ENCODE measurements at regions not wholly inside any gene's neighbourhood (a gene's known extent, or its start where the extent isn't known, plus 50 kb on each side); places are given as distances from the start of the nearest gene placed in this dataset.

DNA sequence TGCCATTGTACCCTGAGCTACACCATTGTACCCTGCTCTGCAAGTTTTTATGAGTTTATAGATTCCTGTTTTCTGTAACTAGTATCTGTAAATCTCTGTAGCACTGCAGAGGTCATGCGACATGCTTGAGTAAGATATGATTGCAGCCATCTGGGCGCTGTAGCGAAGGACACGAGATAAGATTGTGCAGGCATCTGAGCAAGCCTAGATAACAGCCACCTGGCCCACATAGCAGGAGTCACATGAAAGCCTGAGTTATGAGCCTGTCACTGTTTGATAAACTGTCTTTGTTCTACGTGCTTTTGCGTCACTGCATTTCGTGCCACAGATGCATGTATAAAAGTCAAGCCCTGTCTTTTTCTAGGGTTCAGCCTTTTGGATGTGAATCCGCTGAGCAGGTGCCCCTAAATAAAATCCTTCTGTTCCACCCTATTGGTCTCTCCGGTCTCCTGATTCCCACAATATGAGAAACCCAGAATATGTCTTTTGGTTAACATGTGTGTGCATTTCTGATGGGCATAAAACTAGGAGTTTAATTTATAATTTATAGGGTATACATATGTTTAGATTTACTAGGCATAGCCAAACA lies 327.6 kb upstream of the MAOA start:
- Histone ChIP-seq H3K36me3 (ENCODE audit: control insufficient read depth in 2 of 2, insufficient read depth in 1 of 2, low read length in 2 of 2) (no peaks in the 10 kb centered on the region), H3K9me3 (ENCODE audit: control insufficient read depth, insufficient read depth, low read depth, low read length) (no peaks in the 10 kb centered on the region; the same call in 1 of the 2 replicates), H3K4me1 (ENCODE audit: control insufficient read depth, insufficient read depth, low read length) (no peaks in the 10 kb centered on the region), H3K4me3 (ENCODE audit: low read depth, low read length) (no peak overlapping the region), H3K27ac (ENCODE audit: extremely low read depth, low read depth, low read length) (no peak overlapping the region)
- CTCF ChIA-PET, result no interaction called here
- TF ChIP-seq ZNF558 (tag by site-specific recombination; IDR thresholded peaks at IDR 0.05) (no peak), SETDB1 (IDR thresholded peaks at IDR 0.05; ENCODE audit: insufficient read length, low read length) (peak; percentile 94), TRIM28 (IDR thresholded peaks at IDR 0.05; ENCODE audit: borderline replicate concordance, low read length) (peak; percentile 53; the same call in 1 of the 2 replicates)
- POLR2A ChIA-PET, result no interaction called here

DNA sequence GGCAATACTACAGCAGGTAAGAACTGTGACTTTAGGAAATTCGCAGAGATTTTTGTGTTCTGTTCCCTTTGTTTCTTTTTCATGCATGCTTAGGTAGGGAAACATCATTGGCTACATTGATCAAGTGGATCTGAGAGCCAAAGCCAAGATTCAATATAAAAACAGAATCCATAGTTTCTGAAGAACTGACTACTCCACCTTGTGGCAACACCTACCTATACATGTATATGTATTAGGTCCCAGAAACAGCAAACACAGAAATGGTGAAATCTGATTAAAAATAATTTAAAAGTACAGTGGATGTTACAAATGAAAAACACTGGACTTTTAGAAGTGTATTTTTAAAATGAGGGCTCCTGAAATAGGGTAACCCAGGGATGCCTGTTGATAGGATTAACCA lies 322.6 kb upstream of the MAOA start:
- CTCF ChIA-PET, result interaction anchor here (0.5 to 1.1 kb wide), 2 partner anchors 11 to 16 kb away, joined by 4 to 5 read pairs; no protein-coding TSS in a partner anchor
- Histone ChIP-seq H3K4me1 (ENCODE audit: control insufficient read depth, insufficient read depth, low read length) (no peaks in the 10 kb centered on the region), H3K36me3 (ENCODE audit: control insufficient read depth in 2 of 2, insufficient read depth in 1 of 2, low read length in 2 of 2) (no peaks in the 10 kb centered on the region), H3K9me3 (ENCODE audit: control insufficient read depth, insufficient read depth, low read depth, low read length) (no peaks in the 10 kb centered on the region; the same call in 1 of the 2 replicates), H3K27ac (ENCODE audit: extremely low read depth, low read depth, low read length) (no peak overlapping the region), H3K4me3 (ENCODE audit: low read depth, low read length) (no peak overlapping the region)
- TF ChIP-seq ZNF223 (tag by site-specific recombination; IDR thresholded peaks at IDR 0.05) (no peak), ZNF140 (tag by site-specific recombination; IDR thresholded peaks at IDR 0.05) (no peak), ZNF350 (tag by site-specific recombination; IDR thresholded peaks at IDR 0.05) (no peak), ZBTB17 (tag by site-specific recombination; IDR thresholded peaks at IDR 0.05) (no peak), ZNF626 (tag by site-specific recombination; IDR thresholded peaks at IDR 0.05) (no peak), ZBTB6 (tag by site-specific recombination; IDR thresholded peaks at IDR 0.05) (no peak), ZNF292 (tag by site-specific recombination; IDR thresholded peaks at IDR 0.05; ENCODE audit: borderline replicate concordance, low read depth) (no peak)
- TF ChIP-seq, protein P1, sequence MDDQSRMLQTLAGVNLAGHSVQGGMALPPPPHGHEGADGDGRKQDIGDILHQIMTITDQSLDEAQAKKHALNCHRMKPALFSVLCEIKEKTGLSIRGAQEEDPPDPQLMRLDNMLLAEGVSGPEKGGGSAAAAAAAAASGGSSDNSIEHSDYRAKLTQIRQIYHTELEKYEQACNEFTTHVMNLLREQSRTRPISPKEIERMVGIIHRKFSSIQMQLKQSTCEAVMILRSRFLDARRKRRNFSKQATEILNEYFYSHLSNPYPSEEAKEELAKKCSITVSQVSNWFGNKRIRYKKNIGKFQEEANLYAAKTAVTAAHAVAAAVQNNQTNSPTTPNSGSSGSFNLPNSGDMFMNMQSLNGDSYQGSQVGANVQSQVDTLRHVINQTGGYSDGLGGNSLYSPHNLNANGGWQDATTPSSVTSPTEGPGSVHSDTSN (CRISPR knock-in tag; IDR thresholded peaks at IDR 0.05), result no peak
- POLR2A ChIA-PET, result no interaction called here

DNA sequence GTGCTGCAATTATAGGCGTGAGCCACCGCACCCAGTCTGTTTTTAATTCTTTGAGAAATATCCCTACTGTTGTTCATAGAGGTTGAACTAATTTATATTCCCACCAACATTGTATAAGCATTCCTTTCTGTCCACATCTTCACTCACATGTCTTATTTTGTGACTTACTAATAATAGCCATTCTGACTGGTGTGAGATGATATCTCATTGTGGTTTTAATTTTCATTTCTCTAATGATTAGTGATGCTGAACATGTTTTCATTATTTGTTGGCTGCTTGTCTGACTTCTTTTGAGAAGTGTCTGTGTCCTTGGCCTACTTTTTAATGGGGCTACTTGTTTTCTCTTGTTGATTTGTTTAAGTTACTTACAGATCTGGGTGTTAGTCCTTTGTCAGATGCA lies 310.9 kb upstream of the MAOA start:
- Histone ChIP-seq H3K27ac (ENCODE audit: extremely low read depth, low read depth, low read length) (no peak overlapping the region), H3K4me1 (ENCODE audit: control insufficient read depth, insufficient read depth, low read length) (no peaks in the 10 kb centered on the region), H3K4me3 (ENCODE audit: low read depth, low read length) (no peak overlapping the region), H3K9me3 (ENCODE audit: control insufficient read depth, insufficient read depth, low read depth, low read length) (no peaks in the 10 kb centered on the region; the same call in 1 of the 2 replicates), H3K36me3 (ENCODE audit: control insufficient read depth in 2 of 2, insufficient read depth in 1 of 2, low read length in 2 of 2) (no peaks in the 10 kb centered on the region)
- ChIA-PET CTCF (no interaction called here), POLR2A (no interaction called here)
- TF ChIP-seq ZNF610 (tag by site-specific recombination; IDR thresholded peaks at IDR 0.05; ENCODE audit: borderline replicate concordance), result no peak
- TF ChIP-seq ZBTB20 (tag by site-specific recombination; IDR thresholded peaks at IDR 0.05), result no peak
- TF ChIP-seq ZNF510 (tag by site-specific recombination; IDR thresholded peaks at IDR 0.05; ENCODE audit: insufficient replicate concordance), result no peak
- TF ChIP-seq, protein P2, sequence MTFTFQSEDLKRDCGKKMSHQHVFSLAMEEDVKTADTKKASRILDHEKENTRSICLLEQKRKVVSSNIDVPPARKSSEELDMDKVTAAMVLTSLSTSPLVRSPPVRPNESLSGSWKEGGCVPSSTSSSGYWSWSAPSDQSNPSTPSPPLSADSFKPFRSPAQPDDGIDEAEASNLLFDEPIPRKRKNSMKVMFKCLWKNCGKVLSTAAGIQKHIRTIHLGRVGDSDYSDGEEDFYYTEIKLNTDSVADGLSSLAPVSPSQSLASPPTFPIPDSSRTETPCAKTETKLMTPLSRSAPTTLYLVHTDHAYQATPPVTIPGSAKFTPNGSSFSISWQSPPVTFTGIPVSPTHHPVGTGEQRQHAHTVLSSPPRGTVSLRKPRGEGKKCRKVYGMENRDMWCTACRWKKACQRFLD (tag by site-specific recombination; IDR thresholded peaks at IDR 0.05), result no peak

GRCh38 chrX:43349363-43349762 lies 306.7 kb upstream of the MAOA start:
- H3K27ac ChIP-seq (ENCODE audit: extremely low read depth, low read depth, low read length), result no peak overlapping the region
- ChIA-PET CTCF (interaction anchor here (0.6 to 2.5 kb wide), 14 partner anchors 11 to 387 kb away, joined by 3 to 18 read pairs (median 3); no protein-coding TSS in a partner anchor), POLR2A (no interaction called here)
- H3K36me3 ChIP-seq (ENCODE audit: control insufficient read depth in 2 of 2, insufficient read depth in 1 of 2, low read length in 2 of 2), result no peaks in the 10 kb centered on the region
- H3K4me3 ChIP-seq (ENCODE audit: low read depth, low read length), result no peak overlapping the region
- no peaks in the 10 kb centered on the region; the same call in 1 of the 2 replicates for H3K9me3 ChIP-seq (ENCODE audit: control insufficient read depth, insufficient read depth, low read depth, low read length)
- TF ChIP-seq ZNF654 (tag by site-specific recombination; IDR thresholded peaks at IDR 0.05; ENCODE audit: low read depth), result peak; percentile 8; the same call in 1 of the 2 replicates
- no peak for TF ChIP-seq SP7 (tag by site-specific recombination; IDR thresholded peaks at IDR 0.05)
- no peak for TF ChIP-seq ZNF610 (tag by site-specific recombination; IDR thresholded peaks at IDR 0.05; ENCODE audit: borderline replicate concordance)
- TF ChIP-seq MEIS1 (CRISPR knock-in tag; IDR thresholded peaks at IDR 0.05; ENCODE audit: borderline replicate concordance), result no peak
- H3K4me1 ChIP-seq (ENCODE audit: control insufficient read depth, insufficient read depth, low read length), result no peaks in the 10 kb centered on the region
